ENCODE measurements at regions not wholly inside any gene's neighbourhood (a gene's known extent, or its start where the extent isn't known, plus 50 kb on each side); places are given as distances from the start of the nearest gene placed in this dataset.

DNA sequence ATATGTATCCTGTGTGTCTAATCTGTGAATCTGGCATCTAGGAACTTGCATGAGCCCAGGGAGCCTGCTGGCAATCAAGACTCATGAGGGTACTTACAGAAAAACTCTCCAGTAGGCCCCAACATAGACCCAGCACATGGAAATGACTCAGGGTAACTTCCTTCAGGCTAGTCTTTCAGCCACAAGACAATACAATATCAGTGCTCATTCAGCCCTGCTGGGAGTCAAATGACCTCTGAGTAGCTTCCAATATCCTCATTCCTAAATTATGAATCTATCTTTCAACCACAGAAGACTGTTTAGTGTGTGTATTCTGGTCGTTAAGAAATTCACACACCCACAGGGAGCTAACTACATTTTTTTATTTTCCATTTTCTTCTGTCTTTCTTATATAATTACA lies 1273.0 kb downstream of the EFNA5 start:
- TF ChIP-seq FOXP2 (optimal IDR thresholded peaks at IDR 0.05; ENCODE audit: control extremely low read depth, extremely low read length, insufficient read depth), result no peak
- TF ChIP-seq EZH2 (IDR thresholded peaks at IDR 0.05), result no peak
- no peak for TF ChIP-seq POLR2AphosphoS5 (IDR thresholded peaks at IDR 0.05; ENCODE audit: borderline replicate concordance, low read depth, low read length)

All from SK-N-MC (cell line).